Stomach (tissue), 8 donors: ENCODE measurements at regions not wholly inside any gene's neighbourhood (a gene's known extent, or its start where the extent isn't known, plus 50 kb on each side); places are given as distances from the start of the nearest gene placed in this dataset.

Source experiments
- DNase-seq, 2 donors: peaks; one replicate each; pipeline versions ENCODE4 v3.0.0 to v3.0.0-alpha.2; 2013 to 2019
- H3K27ac ChIP-seq, 5 donors: fragments of 200-600 bp in 4 of 5; sonication (generic) in 4 of 5; one replicate each; pipeline ENCODE4 v1.5.1; 2013 to 2019; ENCODE audit warnings: mild to moderate bottlenecking in 1 of 5, moderate library complexity in 1 of 5
- H3K27me3 ChIP-seq, 3 donors: fragments of 200-600 bp; sonication (generic); one replicate each; pipeline ENCODE4 v1.5.1; 2017 to 2019; ENCODE audit warnings: mixed run types in 1 of 3
- H3K36me3 ChIP-seq, 4 donors: fragments of 200-600 bp; sonication (generic); 1 replicate in 3 of 4; 2 replicates in 1 of 4; pipeline ENCODE4 v1.5.1; 2016 to 2019
- H3K4me1 ChIP-seq, 4 donors: fragments of 200-600 bp; sonication (generic); one replicate each; pipeline ENCODE4 v1.5.1; 2016 to 2019
- H3K4me3 ChIP-seq, 4 donors: fragments of 200-600 bp; sonication (generic) in 3 of 4; one replicate each; pipeline ENCODE4 v1.5.1; 2016 to 2019; ENCODE audit warnings: mild to moderate bottlenecking in 1 of 4
- H3K9me3 ChIP-seq, 4 donors: fragments of 200-600 bp; sonication (generic); one replicate each; pipeline ENCODE4 v1.5.1; 2016 to 2019
- CTCF ChIP-seq, 7 experiments: fragments of 450-650 bp in 4 of 7; fragments of 200-600 bp in 3 of 7; sonication (generic) in 3 of 7; IDR thresholded peaks; one replicate each; pipeline ENCODE4 v1.5.1; 2016 to 2019; ENCODE audit warnings: antibody characterized with exemption in 7 of 7, control low read depth in 2 of 7, mild to moderate bottlenecking in 1 of 7
- EP300 ChIP-seq: sonication (generic); formaldehyde crosslinking; IDR thresholded peaks from one replicate; pipeline ENCODE4 v1.6.1; 2017; ENCODE audit warnings: antibody characterized with exemption
- POLR2A ChIP-seq, 4 donors: fragments of 450-650 bp; IDR thresholded peaks; one replicate each; pipeline ENCODE4 v1.6.1; 2016; ENCODE audit warnings: antibody characterized with exemption in 4 of 4, control low read depth in 2 of 4, mild to moderate bottlenecking in 1 of 4, moderate library complexity in 1 of 4
- POLR2AphosphoS5 ChIP-seq, 3 donors: sonication (generic); formaldehyde crosslinking; IDR thresholded peaks; one replicate each; pipeline ENCODE4 v1.6.1; 2016; ENCODE audit warnings: antibody characterized with exemption in 3 of 3
- WGBS, 5 donors: extraction: QIAGEN DNeasy Blood & Tissue Kit in 3 of 5; methylation state at CpG; one replicate each; pipeline versions ENCODE4 v1.1.5 to v1.1.7; 2013 to 2018; 5-methylcytosine and 5-hydroxymethylcytosine counted together
- intact Hi-C: fragments of 100-400 bp; cut with DNase I; formaldehyde crosslinking; loops from one replicate; pipeline ENCODE4 v1.15.1; 2023; ENCODE audit warnings: low total_unique reads
- donor health status: healthy with polysubstance abuse.
- donor health status: Bipolar disorder and iron deficiency.
- donor health status: healthy.

DNA sequence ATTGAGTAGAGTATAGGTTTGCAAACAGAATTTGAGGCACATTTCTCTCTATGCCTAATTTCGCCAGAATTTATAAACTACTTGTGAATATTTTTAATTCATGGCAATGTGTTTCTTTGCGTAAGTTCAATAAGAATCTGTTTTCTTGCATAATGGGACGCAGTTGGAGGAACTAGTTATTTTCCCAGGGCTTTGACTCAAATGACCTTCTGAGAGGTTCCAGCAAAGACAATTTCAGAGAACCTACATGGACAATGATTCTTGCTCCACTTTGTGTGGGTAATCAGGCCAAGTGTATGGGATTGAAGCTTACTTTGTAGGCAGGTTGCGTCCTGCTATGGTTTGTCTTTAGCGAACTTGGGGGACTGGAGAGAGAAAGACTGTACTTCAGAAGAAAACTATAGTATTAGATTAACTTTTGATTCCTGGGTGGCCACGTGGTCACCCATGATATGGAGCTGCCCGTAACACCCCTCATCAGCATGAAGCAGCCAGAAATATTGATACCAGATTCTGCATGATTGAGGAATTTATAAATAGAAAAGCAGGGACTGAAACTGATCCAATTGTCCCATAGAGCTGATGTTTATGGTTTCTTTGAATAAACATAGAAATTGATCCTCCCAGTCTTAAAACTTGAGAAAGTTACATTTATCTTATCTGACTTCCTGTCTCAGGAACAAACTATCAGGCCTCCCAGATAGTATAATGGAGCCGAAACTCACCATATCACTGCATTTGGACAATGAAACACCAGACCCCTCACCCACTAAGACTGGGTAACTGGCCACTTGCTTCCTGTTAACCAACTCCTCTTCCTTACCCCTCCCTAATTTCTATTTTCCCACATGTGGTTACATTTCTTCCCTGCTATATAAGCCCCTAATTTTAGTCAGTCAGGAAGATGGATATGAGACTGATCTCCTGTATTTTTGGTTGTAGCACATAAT is 815.3 kb upstream of the HS6ST1 start:
- no peak overlapping the region for H3K27ac ChIP-seq
- intact Hi-C loops = no loop called here
- no peaks in the 10 kb centered on the region for H3K9me3 ChIP-seq
- TF ChIP-seq POLR2A (IDR thresholded peaks at IDR 0.05) (no peak), EP300 (no peak), CTCF (IDR thresholded peaks at IDR 0.05) (no peak), POLR2AphosphoS5 (IDR thresholded peaks at IDR 0.05) (no peak)
- no peaks in the 10 kb centered on the region for H3K36me3 ChIP-seq
- H3K4me1 ChIP-seq = no peaks in the 10 kb centered on the region
- WGBS, 5 donors = 71 to 76% (median 73%) methylated on average over 8 of the region's 8 CpGs
- H3K27me3 ChIP-seq = no peaks in the 10 kb centered on the region
- no peak overlapping the region for H3K4me3 ChIP-seq
- no peak for DNase-seq

- Histone ChIP-seq H3K4me1 (no peaks in the 10 kb centered on the region), H3K27ac (no peak overlapping the region), H3K9me3 (no peaks in the 10 kb centered on the region), H3K4me3 (no peak overlapping the region), H3K27me3 (no peaks in the 10 kb centered on the region), H3K36me3 (no peaks in the 10 kb centered on the region)
- 88 to 95% (median 92%) methylated on average over 5 of the region's 5 CpGs for WGBS, 5 donors
- intact Hi-C loops = no loop called here
- no peak for TF ChIP-seq POLR2AphosphoS5 (IDR thresholded peaks at IDR 0.05)
- no peak for TF ChIP-seq EP300
- TF ChIP-seq POLR2A (IDR thresholded peaks at IDR 0.05) = no peak
- no peak for TF ChIP-seq CTCF (IDR thresholded peaks at IDR 0.05)
- DNase-seq = no peak
Measured at GRCh38 chr2:129135017-129135416, 816.3 kb upstream of the HS6ST1 start.

DNA sequence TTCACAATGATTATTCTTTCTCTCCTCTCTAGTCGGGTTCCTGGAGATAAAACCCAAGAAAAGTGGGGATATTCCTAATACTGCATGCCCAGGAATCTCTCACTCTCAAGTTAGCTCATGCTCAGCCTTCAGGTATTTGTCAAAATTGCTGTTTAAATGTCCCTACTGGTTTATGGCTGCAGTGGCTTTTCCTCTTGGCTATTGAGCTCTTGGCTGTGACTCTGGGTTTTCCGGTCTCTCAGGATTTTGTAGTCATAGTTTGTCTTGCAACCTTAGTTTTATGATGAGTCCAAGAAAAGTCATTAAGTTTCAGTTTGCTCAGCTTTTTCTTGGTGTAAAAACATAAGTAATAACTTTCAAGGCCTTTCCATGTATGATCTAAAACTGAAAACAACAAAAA is 820.7 kb upstream of the HS6ST1 start:
- WGBS, 5 donors = 72 to 85% (median 84%) methylated on average over 2 of the region's 2 CpGs
- H3K4me3 ChIP-seq = no peak overlapping the region
- no peaks in the 10 kb centered on the region for H3K9me3 ChIP-seq
- intact Hi-C loops = no loop called here
- TF ChIP-seq CTCF (IDR thresholded peaks at IDR 0.05) = no peak
- TF ChIP-seq POLR2AphosphoS5 (IDR thresholded peaks at IDR 0.05) = no peak
- TF ChIP-seq POLR2A (IDR thresholded peaks at IDR 0.05) = no peak
- no peak for TF ChIP-seq EP300
- DNase-seq = no peak
- no peaks in the 10 kb centered on the region for H3K27me3 ChIP-seq
- no peaks in the 10 kb centered on the region for H3K36me3 ChIP-seq
- no peaks in the 10 kb centered on the region for H3K4me1 ChIP-seq
- no peak overlapping the region for H3K27ac ChIP-seq

DNA sequence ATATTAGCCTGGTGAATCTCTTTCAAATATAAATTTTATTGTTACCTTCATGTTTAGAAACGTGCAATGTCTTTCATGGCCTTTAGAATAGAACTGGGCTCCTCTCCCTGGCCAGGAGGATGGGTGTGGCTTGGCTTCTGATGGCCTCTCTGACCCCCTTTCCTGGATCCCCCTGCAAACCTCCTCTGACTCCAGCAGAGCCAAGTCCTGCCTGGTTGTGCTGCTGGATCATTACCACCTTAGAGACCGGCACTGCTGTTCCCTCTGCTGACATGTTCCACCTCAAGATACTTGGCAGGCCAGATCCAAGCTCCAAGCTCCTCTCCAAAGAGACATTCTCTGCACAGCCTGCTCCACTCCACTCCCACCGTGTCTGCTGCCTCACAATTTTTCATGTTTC is 823.8 kb upstream of the HS6ST1 start:
- Histone ChIP-seq H3K9me3 (no peaks in the 10 kb centered on the region), H3K4me1 (no peaks in the 10 kb centered on the region), H3K27ac (no peak overlapping the region), H3K27me3 (no peaks in the 10 kb centered on the region), H3K36me3 (no peaks in the 10 kb centered on the region), H3K4me3 (no peak overlapping the region)
- 52 to 70% (median 60%) methylated on average over 3 of the region's 3 CpGs for WGBS, 5 donors
- no peak for DNase-seq
- intact Hi-C loops = no loop called here
- TF ChIP-seq POLR2AphosphoS5 (IDR thresholded peaks at IDR 0.05) = no peak
- no peak for TF ChIP-seq EP300
- no peak for TF ChIP-seq CTCF (IDR thresholded peaks at IDR 0.05)
- no peak for TF ChIP-seq POLR2A (IDR thresholded peaks at IDR 0.05)
